ES-I3 (cell line): ENCODE measurements at regions not wholly inside any gene's neighbourhood (a gene's known extent, or its start where the extent isn't known, plus 50 kb on each side); places are given as distances from the start of the nearest gene placed in this dataset.
"Not testable (repeated sequence)": the region's sequence is repeated elsewhere in the genome, so short reads cannot be mapped to it uniquely, and the experiment has no call there.

Source experiments
- H3K36me3 ChIP-seq: 2 replicates; pipeline ENCODE4 v1.6.1; 2013; ENCODE audit warnings: mild to moderate bottlenecking, low read length, control low read depth, moderate library complexity; ENCODE audit not compliant: insufficient read depth
- H3K4me1 ChIP-seq: 2 replicates; pipeline ENCODE4 v1.6.1; 2013; ENCODE audit warnings: mild to moderate bottlenecking, control low read depth, low read length; ENCODE audit not compliant: insufficient read depth
- H3K9ac ChIP-seq: 2 replicates; pipeline ENCODE4 v1.6.1; 2013; ENCODE audit warnings: low read depth, mild to moderate bottlenecking, low read length, moderate library complexity
- H3K9me3 ChIP-seq: 2 replicates; pipeline ENCODE4 v1.6.1; 2013; ENCODE audit warnings: mild to moderate bottlenecking, low read length, moderate library complexity; ENCODE audit not compliant: control insufficient read depth, insufficient read depth

- Histone ChIP-seq H3K9ac (no peak overlapping the region), H3K36me3 (no peaks in the 10 kb centered on the region), H3K9me3 (no peaks in the 10 kb centered on the region), H3K4me1 (no peaks in the 10 kb centered on the region)
Measured at GRCh38 chr13:46478651-46479050, 74.3 kb upstream of the LRCH1 start.

GRCh38 chr13:46476174-46476573 lies 76.8 kb upstream of the LRCH1 start:
- Histone ChIP-seq H3K9me3 (no peaks in the 10 kb centered on the region), H3K36me3 (no peaks in the 10 kb centered on the region), H3K9ac (no peak overlapping the region), H3K4me1 (peaks cover 6% of the 10 kb centered on the region; the same call in 1 of the 2 replicates)

- Histone ChIP-seq H3K36me3 (no peaks in the 10 kb centered on the region), H3K9me3 (no peaks in the 10 kb centered on the region), H3K4me1 (peaks cover 6% of the 10 kb centered on the region; the same call in 1 of the 2 replicates), H3K9ac (no peak overlapping the region)
Measured at GRCh38 chr13:46475541-46475991, 77.4 kb upstream of the LRCH1 start.

- Histone ChIP-seq H3K9ac (no peak overlapping the region), H3K36me3 (no peaks in the 10 kb centered on the region), H3K9me3 (no peaks in the 10 kb centered on the region), H3K4me1 (peaks cover 6% of the 10 kb centered on the region; the same call in 1 of the 2 replicates)
Measured at GRCh38 chr13:46473806-46474205, 79.2 kb upstream of the LRCH1 start.

GRCh38 chr13:46472384-46472783 lies 80.6 kb upstream of the LRCH1 start:
- H3K4me1 ChIP-seq: peaks cover 6% of the 10 kb centered on the region; the same call in 1 of the 2 replicates
- H3K36me3 ChIP-seq: no peaks in the 10 kb centered on the region
- no peak overlapping the region for H3K9ac ChIP-seq
- no peaks in the 10 kb centered on the region for H3K9me3 ChIP-seq

GRCh38 chr13:46469699-46470098 lies 82.6 kb upstream of the RUBCNL start:
- not testable (repeated sequence) for H3K9me3 ChIP-seq, H3K4me1 ChIP-seq, H3K9ac ChIP-seq, H3K36me3 ChIP-seq

- no peaks in the 10 kb centered on the region for H3K9me3 ChIP-seq
- no peaks in the 10 kb centered on the region for H3K36me3 ChIP-seq
- H3K4me1 ChIP-seq: peaks cover 6% of the 10 kb centered on the region; the same call in 1 of the 2 replicates
- no peak overlapping the region for H3K9ac ChIP-seq
Measured at GRCh38 chr13:46468570-46469463, 81.8 kb upstream of the RUBCNL start.

GRCh38 chr13:46467694-46468093 lies 80.6 kb upstream of the RUBCNL start:
- not testable (repeated sequence) for H3K4me1 ChIP-seq, H3K9me3 ChIP-seq, H3K36me3 ChIP-seq
- H3K9ac ChIP-seq: peak overlapping the region; percentile 36; the same call in 1 of the 2 replicates

- not testable (repeated sequence) for H3K9me3 ChIP-seq, H3K4me1 ChIP-seq, H3K36me3 ChIP-seq, H3K9ac ChIP-seq
Measured at GRCh38 chr13:46466074-46466473, 79.0 kb upstream of the RUBCNL start.

- Histone ChIP-seq H3K4me1 (no peaks in the 10 kb centered on the region), H3K9me3 (no peaks in the 10 kb centered on the region), H3K9ac (no peak overlapping the region), H3K36me3 (no peaks in the 10 kb centered on the region)
Measured at GRCh38 chr13:46463719-46464118, 76.7 kb upstream of the RUBCNL start.

- H3K9me3 ChIP-seq, H3K9ac ChIP-seq, H3K4me1 ChIP-seq, H3K36me3 ChIP-seq: not testable (repeated sequence)
Measured at GRCh38 chr13:46460223-46460622, 73.2 kb upstream of the RUBCNL start.

- H3K9me3 ChIP-seq, H3K9ac ChIP-seq, H3K4me1 ChIP-seq: not testable (repeated sequence)
Measured at GRCh38 chr13:46457255-46457654, 70.2 kb upstream of the RUBCNL start.

GRCh38 chr13:46455924-46456323 lies 68.9 kb upstream of the RUBCNL start:
- not testable (repeated sequence) for H3K36me3 ChIP-seq, H3K4me1 ChIP-seq, H3K9me3 ChIP-seq, H3K9ac ChIP-seq

More at GRCh38 chr13:46457255-46457654, 70.2 kb upstream of the RUBCNL start:
- not testable (repeated sequence) for H3K36me3 ChIP-seq

- H3K9me3 ChIP-seq, H3K4me1 ChIP-seq, H3K36me3 ChIP-seq, H3K9ac ChIP-seq: not testable (repeated sequence)
Measured at GRCh38 chr13:46451145-46451544, 64.1 kb upstream of the RUBCNL start.

- not testable (repeated sequence) for H3K9me3 ChIP-seq, H3K36me3 ChIP-seq, H3K9ac ChIP-seq, H3K4me1 ChIP-seq
Measured at GRCh38 chr13:46449949-46450348, 62.9 kb upstream of the RUBCNL start.
